GM18867 (cell line): ENCODE measurements at regions not wholly inside any gene's neighbourhood (a gene's known extent, or its start where the extent isn't known, plus 50 kb on each side); places are given as distances from the start of the nearest gene placed in this dataset.
"Not testable (repeated sequence)": the region's sequence is repeated elsewhere in the genome, so short reads cannot be mapped to it uniquely, and the experiment has no call there.

ENCODE experiments used
- ATAC-seq: cut with Tn5 transposase; IDR thresholded peaks from one replicate; pipeline ENCODE4 v1.9.1; 2021; ENCODE audit warnings: mild to moderate bottlenecking, moderate library complexity; ENCODE audit not compliant: unreplicated experiment

DNA sequence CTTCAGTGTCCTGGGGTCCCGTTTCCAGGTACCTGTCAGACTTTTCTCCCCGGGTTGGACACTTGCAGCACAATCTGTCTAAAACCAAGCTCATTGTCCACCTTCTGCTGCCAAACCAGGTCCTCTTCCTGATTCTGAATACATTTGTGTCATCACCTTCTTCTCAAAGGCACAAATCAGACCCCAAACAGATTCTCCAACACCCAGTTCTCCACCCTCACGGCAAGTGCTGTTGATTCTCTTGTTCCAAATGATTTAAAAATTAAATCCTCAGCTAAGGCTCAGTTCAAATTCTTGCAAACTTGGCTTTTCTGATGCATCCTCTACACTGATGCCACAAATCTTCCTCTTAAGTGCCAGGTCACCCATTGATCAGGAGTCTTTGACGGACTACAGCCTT, 122.5 kb upstream of the LDB2 start:
- no peak for ATAC-seq

DNA sequence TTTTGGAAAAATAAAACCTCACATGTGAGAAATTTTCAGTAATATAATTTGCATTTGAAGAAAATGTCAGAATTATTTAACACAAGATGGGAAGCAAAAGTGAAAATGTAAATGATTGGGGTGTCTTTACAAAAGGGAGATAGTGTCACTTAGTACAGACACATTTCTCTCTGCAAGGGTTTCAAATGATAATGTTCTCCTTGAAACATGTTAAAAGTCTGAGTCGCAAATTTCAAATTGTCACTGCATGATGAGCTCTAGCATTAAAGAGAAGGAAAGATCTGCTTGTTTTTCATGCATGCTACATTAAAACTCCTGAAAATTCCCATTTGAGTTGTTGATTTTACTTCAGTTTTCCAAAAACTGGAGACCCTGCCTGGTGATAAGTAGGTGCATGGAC, 122.0 kb upstream of the LDB2 start:
- ATAC-seq: no peak

DNA sequence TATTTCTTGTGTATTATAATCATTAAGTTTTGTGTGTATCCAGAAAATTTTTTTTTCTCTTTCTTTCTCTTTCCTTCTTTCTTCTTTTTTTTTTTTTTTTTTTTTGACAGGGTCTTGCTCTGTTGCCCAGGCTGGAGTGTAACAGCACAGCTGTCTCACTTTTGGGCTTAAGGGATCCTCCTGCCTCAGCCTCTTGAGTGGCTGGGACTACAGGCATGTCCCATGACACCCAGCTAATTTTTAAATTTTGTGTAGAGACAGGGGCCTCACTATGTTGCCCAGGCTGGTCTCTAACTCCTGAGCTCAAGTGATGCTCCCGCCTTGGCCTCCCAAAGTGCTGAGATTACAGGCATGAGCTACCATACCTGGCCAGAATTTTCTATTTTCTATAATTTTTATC, 120.2 kb upstream of the LDB2 start:
- not testable (repeated sequence) for ATAC-seq

DNA sequence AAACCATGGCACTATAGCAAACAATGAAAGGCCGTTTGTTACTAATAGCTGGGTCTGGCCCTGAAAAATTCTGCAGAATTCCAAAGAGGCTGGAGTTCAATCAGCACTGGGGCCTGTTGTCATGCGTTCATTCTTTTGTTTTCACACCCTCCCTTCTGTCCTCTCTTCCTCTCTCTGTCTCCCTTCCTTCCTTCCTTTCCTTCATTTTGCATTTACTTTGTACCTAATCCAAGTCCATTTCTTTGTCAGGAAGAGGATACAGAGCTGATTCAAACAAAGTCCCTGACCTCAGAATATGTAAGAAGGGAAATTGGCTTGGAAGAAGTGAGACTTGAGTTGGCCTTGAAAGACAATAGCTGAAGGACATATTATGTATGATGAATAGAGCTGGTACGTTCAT, 119.6 kb upstream of the LDB2 start:
- no peak for ATAC-seq

GRCh38 chr4:17013382-17014006, 115.0 kb upstream of the LDB2 start:
- ATAC-seq: no peak

- ATAC-seq: no peak
Observed at GRCh38 chr4:17012451-17012850, 114.0 kb upstream of the LDB2 start.

DNA sequence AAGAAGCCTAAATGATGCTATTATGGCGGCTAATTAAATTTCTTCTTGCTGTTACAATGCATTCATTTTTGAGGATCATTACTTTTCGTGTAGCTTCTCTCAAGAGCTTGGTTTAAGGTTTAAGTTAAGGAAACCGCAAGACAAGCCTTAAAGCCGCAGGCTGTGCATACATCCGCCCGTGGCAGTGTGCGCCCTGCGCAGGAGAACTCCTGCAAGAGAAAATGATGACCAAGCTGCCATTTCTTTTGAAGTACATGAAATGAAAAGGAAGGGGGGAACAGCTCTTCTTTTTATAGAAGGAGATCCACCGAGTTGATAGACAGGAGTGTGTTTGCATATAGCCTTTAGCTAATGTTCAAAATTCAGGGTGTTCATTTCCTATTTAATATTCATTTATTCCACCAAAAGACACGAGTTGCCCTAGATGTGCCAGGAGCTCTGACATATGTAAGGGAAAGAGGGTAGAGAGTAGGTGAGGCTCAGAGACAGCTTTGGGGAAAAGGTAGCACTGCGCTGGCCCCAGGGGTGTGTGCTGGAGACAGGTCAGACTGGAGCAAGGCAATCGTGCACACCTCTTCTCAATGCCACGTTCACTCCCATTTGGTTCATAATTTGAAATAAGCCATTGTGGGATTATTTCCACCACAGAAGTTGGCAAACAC, 112.1 kb upstream of the LDB2 start:
- ATAC-seq: no peak

GRCh38 chr4:17009871-17010367, 111.5 kb upstream of the LDB2 start:
- ATAC-seq: no peak

DNA sequence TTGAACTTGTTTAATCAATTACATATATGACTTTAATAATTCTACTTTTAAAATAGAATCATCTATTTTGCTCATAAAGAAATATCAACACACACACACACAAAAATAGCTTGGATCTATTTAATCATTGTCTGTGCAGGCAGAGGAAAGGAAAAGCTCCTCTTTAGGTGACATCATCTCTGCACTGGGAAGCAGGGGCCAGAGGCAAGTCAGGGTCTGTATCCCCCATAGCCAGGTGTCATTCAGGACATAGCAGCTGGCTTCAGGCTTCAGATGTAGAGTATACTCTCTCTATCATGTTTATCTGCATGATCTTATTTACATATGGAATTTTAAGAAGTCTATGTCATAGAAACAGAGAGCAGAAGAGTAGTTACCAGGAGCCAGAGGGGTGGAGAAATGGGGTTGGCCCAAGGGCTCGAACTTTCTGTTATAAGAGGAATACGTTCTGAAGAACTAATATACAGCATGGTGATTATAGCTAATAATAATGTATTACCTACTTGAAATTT, 110.4 kb upstream of the LDB2 start:
- no peak for ATAC-seq

- not testable (repeated sequence) for ATAC-seq
Observed at GRCh38 chr4:17003606-17004392, 105.4 kb upstream of the LDB2 start.

DNA sequence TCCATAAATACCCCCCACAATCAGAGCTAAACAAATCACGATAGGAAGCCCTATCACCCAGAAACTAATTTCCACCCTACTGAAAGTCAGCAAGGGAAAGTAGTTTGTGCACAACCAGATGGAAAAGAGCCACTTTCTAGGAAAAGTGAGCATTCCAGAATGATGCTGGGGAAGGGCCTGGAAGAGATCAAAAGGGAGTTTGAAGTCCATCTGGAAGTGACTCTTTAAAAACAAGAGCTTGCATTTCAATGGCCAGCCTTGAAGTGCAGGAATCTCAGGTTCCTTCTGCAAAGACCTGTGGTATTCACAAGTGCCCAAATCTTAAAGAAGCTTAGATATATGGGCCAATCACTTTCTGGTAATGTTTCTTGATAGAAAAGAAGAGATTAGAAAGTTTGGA, 97.0 kb upstream of the LDB2 start:
- ATAC-seq: no peak

- no peak for ATAC-seq
Observed at GRCh38 chr4:16993956-16994840, 95.8 kb upstream of the LDB2 start.

DNA sequence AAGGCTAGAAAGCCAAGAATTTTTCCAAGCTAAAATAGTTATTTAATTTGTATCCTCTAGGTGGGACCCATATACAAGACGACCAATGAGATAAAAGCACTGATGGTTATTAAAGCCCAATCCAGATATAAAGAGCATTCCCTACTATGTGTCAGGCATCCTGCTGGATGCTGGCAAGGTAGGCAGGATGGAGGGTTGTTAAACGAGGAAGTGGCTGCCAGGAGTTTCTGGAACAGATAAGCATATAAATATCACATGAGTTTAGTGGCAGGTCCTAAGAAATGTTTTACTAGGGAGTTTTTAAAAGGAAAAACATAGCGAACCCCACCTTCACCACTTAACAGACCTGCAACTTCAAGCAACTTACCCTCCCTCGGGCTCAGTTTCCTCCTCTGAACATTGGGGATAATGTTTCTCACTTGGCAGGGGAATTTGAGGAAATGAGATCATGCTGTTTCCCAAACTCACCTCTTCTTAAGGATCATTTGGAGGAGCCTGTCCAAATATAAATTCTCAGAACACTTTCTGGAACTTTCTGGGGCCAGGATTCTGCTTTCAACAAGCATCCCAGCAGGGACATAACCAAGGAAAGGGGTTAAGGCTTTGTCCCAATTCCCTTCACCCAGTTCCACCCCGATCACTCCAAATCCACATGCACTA, 94.3 kb upstream of the LDB2 start:
- no peak for ATAC-seq

GRCh38 chr4:16991450-16991849, 93.0 kb upstream of the LDB2 start:
- ATAC-seq: no peak

DNA sequence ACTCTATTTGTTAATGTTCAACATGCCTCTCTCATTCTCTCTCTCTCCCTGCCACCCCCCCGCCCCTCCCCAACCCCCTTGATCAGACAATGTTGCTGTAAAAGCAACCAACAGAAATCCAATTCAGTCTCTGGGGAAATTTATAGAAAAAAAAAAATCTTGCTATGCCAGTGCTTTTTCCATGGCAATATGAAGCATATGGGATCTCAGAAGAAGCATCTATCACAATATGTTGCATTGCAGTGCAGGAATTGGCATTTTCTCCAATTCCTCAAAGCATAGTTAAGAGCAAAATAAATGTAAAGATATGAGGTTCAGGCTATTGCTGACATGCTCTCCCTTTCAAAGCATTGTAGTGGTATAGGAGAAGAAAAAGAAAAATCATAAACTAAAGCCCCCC, 90.9 kb upstream of the LDB2 start:
- ATAC-seq: no peak

GRCh38 chr4:16988814-16989213, 90.4 kb upstream of the LDB2 start:
- ATAC-seq: no peak

- ATAC-seq: no peak
Observed at GRCh38 chr4:16977081-16977480, 78.6 kb upstream of the LDB2 start.

GRCh38 chr4:16969696-16970135, 71.3 kb upstream of the LDB2 start:
- ATAC-seq: no peak

GRCh38 chr4:16967722-16968121, 69.3 kb upstream of the LDB2 start:
- ATAC-seq: no peak

DNA sequence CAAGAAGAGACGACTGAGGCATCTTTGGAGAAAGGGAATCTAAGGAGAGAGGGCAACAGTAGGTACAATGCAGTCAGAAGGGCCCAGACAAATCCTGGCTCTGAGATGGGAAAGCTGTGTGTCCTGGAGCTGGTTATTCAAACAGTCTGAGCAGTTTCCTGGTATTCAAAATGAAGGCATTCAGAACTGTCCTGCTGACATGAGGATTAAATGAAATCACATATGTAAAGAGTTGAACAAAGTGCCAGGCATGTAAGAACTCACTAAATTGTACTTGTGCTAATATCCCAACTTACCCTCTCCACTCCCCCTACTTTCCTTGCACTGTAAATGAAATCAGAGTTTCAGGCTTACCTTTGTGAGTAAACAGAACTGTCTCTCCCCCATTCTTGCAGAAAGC, 60.9 kb upstream of the LDB2 start:
- ATAC-seq: no peak
